ENCODE measurements at regions not wholly inside any gene's neighbourhood (a gene's known extent, or its start where the extent isn't known, plus 50 kb on each side); places are given as distances from the start of the nearest gene placed in this dataset.

DNA sequence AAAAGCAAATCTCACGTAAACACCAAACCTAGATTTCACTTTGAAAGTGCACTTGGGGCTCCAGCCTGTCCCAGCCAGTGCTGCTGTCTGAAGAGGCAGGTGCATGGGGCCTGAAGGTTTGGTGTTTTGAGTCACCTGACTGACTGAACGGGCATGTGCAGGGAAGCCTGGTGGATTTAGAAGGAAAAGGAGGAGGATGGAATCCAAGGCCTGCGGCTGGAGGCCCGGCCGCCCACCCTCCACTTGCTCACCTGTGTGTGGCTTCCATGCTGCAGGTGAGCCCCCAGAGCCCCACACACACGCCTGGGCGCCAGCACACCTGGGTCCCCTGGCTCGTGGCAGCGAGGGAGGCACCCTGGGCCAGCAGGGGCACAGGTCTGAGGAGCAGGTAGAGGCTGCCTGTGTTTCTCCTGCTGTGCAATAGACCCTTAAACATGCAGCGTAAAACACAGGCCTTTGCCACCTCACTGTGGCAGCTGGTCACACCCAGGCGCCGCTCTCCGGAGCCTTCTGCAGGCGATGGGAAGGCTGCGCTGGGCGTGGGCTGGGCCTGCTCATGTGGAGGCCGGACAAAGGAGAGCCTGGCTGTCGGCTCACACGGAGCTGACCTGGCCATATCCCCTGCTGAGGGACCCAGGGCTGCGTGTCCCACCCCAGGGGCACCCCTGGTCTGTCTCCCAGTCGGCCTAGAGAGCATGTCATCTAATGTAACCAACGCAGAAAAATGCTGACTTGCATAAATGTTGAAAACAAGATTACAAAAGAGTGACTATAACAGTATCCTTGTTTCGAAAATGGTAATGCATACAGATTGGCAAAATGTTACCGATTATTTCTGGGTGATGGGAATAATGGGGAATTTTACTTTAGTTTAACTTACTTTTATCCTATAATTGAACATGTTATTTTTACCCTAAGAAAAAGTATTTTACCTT, 71.3 kb downstream of the TMEM18 start:
- TF ChIP-seq EZH2 (IDR thresholded peaks at IDR 0.05; ENCODE audit: insufficient read depth, low read length), result no peak
- TF ChIP-seq, protein P1, sequence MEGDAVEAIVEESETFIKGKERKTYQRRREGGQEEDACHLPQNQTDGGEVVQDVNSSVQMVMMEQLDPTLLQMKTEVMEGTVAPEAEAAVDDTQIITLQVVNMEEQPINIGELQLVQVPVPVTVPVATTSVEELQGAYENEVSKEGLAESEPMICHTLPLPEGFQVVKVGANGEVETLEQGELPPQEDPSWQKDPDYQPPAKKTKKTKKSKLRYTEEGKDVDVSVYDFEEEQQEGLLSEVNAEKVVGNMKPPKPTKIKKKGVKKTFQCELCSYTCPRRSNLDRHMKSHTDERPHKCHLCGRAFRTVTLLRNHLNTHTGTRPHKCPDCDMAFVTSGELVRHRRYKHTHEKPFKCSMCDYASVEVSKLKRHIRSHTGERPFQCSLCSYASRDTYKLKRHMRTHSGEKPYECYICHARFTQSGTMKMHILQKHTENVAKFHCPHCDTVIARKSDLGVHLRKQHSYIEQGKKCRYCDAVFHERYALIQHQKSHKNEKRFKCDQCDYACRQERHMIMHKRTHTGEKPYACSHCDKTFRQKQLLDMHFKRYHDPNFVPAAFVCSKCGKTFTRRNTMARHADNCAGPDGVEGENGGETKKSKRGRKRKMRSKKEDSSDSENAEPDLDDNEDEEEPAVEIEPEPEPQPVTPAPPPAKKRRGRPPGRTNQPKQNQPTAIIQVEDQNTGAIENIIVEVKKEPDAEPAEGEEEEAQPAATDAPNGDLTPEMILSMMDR (IDR thresholded peaks at IDR 0.05; ENCODE audit: insufficient read depth, low read depth, low read length), result no peak

Measured in astrocyte (in vitro differentiated cells and primary cell).